ENCODE measurements at regions not wholly inside any gene's neighbourhood (a gene's known extent, or its start where the extent isn't known, plus 50 kb on each side); places are given as distances from the start of the nearest gene placed in this dataset.

GRCh38 chr1:208974717-208975116, 608.8 kb upstream of the CAMK1G start:
- H3K4me3 ChIP-seq (ENCODE audit: low read length), result no peak overlapping the region
- no peak overlapping the region for H3K4me2 ChIP-seq (ENCODE audit: low read depth, low read length)
- H4K20me1 ChIP-seq (ENCODE audit: insufficient read depth, low read length), result no peaks in the 10 kb centered on the region
- H3K27me3 ChIP-seq (replicated peaks; ENCODE audit: insufficient read depth, low read length), result no peaks in the 10 kb centered on the region
- DNase-seq, result no peak
- no peak for TF ChIP-seq EZH2 (optimal IDR thresholded peaks at IDR 0.05; ENCODE audit: low read depth, low read length)
- TF ChIP-seq CTCF (IDR thresholded peaks at IDR 0.05; ENCODE audit: low read length), result no peak
- TF ChIP-seq EZH2phosphoT487 (IDR thresholded peaks at IDR 0.05; ENCODE audit: low read length), result no peak
- H3K36me3 ChIP-seq (replicated peaks; ENCODE audit: insufficient read depth, low read length), result no peaks in the 10 kb centered on the region
- no peaks in the 10 kb centered on the region for H3K4me1 ChIP-seq (ENCODE audit: low read length)
- no peak overlapping the region for H3K27ac ChIP-seq (ENCODE audit: low read length)
- H3K9me3 ChIP-seq (replicated peaks; ENCODE audit: insufficient read depth, low read length), result no peaks in the 10 kb centered on the region
- no peaks in the 10 kb centered on the region for H3K9me2 ChIP-seq (replicated peaks; ENCODE audit: insufficient read depth, low read length)
- no peak overlapping the region for H2AFZ ChIP-seq (ENCODE audit: low read length)
- H3K9ac ChIP-seq (ENCODE audit: low read length), result no peak overlapping the region
- no peaks in the 10 kb centered on the region for H3K79me2 ChIP-seq (ENCODE audit: low read length)
- H3F3A ChIP-seq (ENCODE audit: insufficient read depth, low read length), result no peaks in the 10 kb centered on the region

GRCh38 chr1:208975456-208975855, 608.1 kb upstream of the CAMK1G start:
- no peaks in the 10 kb centered on the region for H3K27me3 ChIP-seq (replicated peaks; ENCODE audit: insufficient read depth, low read length)
- H3K9ac ChIP-seq (ENCODE audit: low read length), result no peak overlapping the region
- no peaks in the 10 kb centered on the region for H3K9me3 ChIP-seq (replicated peaks; ENCODE audit: insufficient read depth, low read length)
- TF ChIP-seq CTCF (IDR thresholded peaks at IDR 0.05; ENCODE audit: low read length) (no peak), EZH2phosphoT487 (IDR thresholded peaks at IDR 0.05; ENCODE audit: low read length) (no peak), EZH2 (optimal IDR thresholded peaks at IDR 0.05; ENCODE audit: low read depth, low read length) (no peak)
- DNase-seq, result no peak
- H3K79me2 ChIP-seq (ENCODE audit: low read length), result no peaks in the 10 kb centered on the region
- H2AFZ ChIP-seq (ENCODE audit: low read length), result no peak overlapping the region
- no peaks in the 10 kb centered on the region for H3K36me3 ChIP-seq (replicated peaks; ENCODE audit: insufficient read depth, low read length)
- no peaks in the 10 kb centered on the region for H4K20me1 ChIP-seq (ENCODE audit: insufficient read depth, low read length)
- no peaks in the 10 kb centered on the region for H3F3A ChIP-seq (ENCODE audit: insufficient read depth, low read length)
- H3K4me3 ChIP-seq (ENCODE audit: low read length), result no peak overlapping the region
- H3K27ac ChIP-seq (ENCODE audit: low read length), result no peak overlapping the region
- no peak overlapping the region for H3K4me2 ChIP-seq (ENCODE audit: low read depth, low read length)
- H3K4me1 ChIP-seq (ENCODE audit: low read length), result no peaks in the 10 kb centered on the region
- H3K9me2 ChIP-seq (replicated peaks; ENCODE audit: insufficient read depth, low read length), result no peaks in the 10 kb centered on the region

- DNase-seq, result no peak
- no peak overlapping the region for H3K4me2 ChIP-seq (ENCODE audit: low read depth, low read length)
- no peaks in the 10 kb centered on the region for H3K36me3 ChIP-seq (replicated peaks; ENCODE audit: insufficient read depth, low read length)
- no peak overlapping the region for H3K9ac ChIP-seq (ENCODE audit: low read length)
- no peaks in the 10 kb centered on the region for H3K27me3 ChIP-seq (replicated peaks; ENCODE audit: insufficient read depth, low read length)
- TF ChIP-seq EZH2phosphoT487 (IDR thresholded peaks at IDR 0.05; ENCODE audit: low read length), result no peak
- no peak for TF ChIP-seq CTCF (IDR thresholded peaks at IDR 0.05; ENCODE audit: low read length)
- no peak for TF ChIP-seq EZH2 (optimal IDR thresholded peaks at IDR 0.05; ENCODE audit: low read depth, low read length)
- H3K79me2 ChIP-seq (ENCODE audit: low read length), result no peaks in the 10 kb centered on the region
- no peaks in the 10 kb centered on the region for H3F3A ChIP-seq (ENCODE audit: insufficient read depth, low read length)
- H3K9me2 ChIP-seq (replicated peaks; ENCODE audit: insufficient read depth, low read length), result no peaks in the 10 kb centered on the region
- H4K20me1 ChIP-seq (ENCODE audit: insufficient read depth, low read length), result no peaks in the 10 kb centered on the region
- H3K9me3 ChIP-seq (replicated peaks; ENCODE audit: insufficient read depth, low read length), result no peaks in the 10 kb centered on the region
- H3K4me3 ChIP-seq (ENCODE audit: low read length), result no peak overlapping the region
- H2AFZ ChIP-seq (ENCODE audit: low read length), result no peak overlapping the region
- peaks cover 4% of the 10 kb centered on the region; the same call in 1 of the 2 replicates for H3K4me1 ChIP-seq (ENCODE audit: low read length)
- no peak overlapping the region for H3K27ac ChIP-seq (ENCODE audit: low read length)
Measured at GRCh38 chr1:208977012-208977411, 606.5 kb upstream of the CAMK1G start.

Measured in MM.1S (cell line).